ENCODE measurements at regions not wholly inside any gene's neighbourhood (a gene's known extent, or its start where the extent isn't known, plus 50 kb on each side); places are given as distances from the start of the nearest gene placed in this dataset.
"Not testable (repeated sequence)": the region's sequence is repeated elsewhere in the genome, so short reads cannot be mapped to it uniquely, and the experiment has no call there.

DNA sequence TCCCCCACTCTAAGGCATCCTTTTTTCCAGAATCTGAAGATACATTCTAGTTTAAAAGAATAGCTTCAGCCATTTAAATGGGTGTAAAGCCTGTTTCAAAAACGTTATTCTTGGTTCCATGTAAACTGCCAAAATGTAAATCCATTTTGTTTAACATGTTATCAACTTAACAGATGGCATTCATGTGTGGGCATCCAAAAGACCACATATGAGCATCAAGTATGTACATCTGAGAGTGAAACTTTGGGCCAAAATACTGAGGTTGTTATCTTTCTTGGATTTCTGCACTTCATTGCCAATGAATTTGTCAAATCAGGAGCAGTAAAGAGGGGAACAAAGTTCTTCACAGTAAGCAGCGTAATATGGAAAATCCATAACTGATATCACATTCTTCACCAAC, 395.4 kb downstream of the ZNF804A start:
- ATAC-seq: no peak

DNA sequence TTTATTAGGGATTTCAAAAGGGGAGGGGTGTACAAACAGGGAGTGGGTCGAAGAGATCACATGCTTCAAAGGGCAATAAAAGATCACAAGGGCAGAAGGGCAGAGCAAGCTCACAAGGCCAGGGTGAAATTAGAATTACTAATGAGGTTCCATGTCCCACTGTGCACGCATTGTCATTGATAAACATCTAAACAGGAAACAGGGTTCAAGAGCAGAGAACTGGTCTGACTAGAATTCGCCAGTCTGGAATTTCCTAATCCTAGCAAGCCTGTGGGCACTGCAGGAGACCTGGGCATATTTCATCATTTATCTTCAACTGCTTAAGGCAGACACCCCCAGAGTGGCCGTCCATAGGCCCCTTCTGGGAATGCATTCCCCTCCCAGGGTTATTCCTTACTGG, 408.2 kb downstream of the ZNF804A start:
- ATAC-seq: no peak

DNA sequence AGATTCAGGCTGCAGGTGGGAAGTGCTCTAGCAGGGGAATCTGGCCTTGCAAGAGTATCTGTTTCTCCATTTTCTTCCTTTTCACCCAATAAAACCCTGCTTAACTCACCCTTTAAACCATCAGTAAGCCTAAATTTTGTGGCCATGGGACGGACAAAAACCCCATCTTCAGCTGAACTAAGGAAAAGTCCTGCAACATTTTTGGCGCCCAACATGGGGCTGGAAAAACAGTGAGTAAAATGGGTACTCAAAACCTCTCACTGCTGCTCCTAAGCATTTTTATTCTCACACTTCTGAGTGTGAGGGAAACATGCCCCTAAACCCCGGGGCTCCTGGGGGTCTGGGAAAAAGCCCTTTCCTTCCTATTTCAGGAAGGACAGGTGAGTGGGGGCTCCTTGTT, 414.3 kb downstream of the ZNF804A start:
- ATAC-seq: no peak

DNA sequence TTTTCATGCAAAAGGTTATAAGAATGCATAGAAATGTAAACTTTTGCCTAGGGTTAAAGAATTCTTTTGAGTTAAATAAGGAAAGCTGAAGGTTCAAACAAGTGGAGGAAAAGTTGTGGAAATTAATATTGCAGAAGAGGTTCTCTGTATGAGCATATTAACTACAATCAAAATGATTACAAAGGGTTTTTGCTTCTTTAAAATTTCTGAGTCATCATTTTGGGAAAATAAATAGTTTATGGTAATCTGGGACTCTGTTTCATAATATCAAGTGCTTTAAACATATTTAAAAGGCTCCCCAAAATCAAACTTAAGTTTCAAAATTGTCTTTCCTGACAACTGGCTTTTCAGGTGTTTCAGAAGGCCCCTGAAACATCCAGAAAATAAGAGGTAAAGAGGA, 415.7 kb downstream of the ZNF804A start:
- ATAC-seq: no peak

DNA sequence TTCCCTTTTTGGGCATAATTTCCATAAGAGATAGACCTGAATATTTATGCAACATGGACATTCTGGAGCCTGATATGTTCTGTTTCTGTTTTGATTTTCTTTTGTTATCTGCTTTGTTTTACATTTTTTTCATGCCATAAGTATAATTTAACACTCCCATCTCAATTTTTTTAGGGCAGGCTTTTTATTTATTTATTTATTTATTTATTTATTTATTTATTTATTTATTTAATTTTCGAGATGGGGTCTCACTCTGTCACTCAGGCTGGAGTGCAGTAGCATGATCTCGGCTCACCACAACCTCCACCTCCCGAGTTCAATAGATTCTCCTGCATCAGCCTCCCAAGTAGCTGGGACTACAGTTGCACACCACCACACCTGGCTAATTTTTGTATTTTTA, 427.6 kb downstream of the ZNF804A start:
- ATAC-seq: not testable (repeated sequence)

DNA sequence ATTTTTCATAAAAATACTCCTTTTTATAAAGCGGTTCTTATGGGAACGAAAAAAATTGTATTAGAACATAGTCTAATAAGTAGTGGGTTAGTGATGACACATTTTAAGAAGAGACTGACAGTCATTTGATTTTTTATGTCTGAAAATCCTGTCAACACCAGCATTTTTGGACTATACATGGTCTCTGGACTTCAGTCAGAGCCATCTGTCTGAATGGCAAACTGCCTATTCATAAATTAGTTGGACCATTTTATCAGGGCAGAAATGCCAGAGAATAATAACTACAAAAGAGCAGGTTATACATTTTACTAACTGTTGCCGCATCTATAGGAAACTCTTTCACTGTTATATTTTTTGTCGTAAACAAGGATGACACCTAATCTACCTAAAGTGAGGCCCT, 437.6 kb downstream of the ZNF804A start:
- no peak for ATAC-seq

DNA sequence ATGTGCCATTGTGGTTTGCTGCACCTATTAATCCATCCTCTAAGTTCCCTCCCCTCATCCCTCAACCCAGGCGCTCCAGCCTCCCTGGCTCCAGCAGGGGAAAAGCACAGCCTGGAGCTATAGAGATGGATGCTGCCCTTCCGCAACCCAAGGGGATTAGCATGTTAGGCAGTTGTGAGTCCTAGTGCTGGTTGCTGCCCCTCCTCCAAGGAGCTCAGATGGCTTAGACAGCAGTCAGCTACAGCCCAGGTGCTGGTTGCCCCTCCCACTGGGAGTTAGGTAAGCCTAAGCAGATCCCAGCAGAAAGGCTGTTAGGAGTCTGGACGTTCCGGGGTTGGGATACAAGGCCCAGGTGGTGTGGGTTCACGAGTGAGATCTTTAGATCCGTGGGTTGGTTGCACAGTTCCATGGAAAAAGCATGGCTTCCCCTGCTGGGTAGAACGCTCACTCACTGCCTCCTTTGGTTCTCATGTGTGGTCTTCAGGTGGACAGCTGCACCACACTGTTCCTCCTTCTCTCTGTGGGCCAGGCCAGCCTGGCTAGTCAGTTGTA, 446.1 kb downstream of the ZNF804A start:
- no peak for ATAC-seq

DNA sequence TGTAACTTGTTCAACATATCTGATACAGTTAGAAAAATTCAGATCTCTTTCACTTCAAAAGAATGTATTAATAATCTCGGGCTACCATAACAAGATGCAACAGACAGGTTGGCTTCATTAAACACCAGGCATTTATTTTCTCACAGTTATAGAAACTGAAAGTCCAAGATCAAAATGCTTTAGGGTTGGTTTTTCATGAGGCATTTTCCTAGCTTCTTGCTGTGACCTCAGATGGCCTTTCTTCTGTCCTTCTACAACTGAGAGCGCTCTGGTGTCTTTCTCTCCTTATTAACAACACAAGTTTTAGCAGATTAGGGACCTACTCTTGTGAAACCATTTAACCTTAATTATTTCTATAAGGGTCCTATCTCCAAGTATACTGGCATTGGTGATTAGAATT, 452.5 kb downstream of the ZNF804A start:
- no peak for ATAC-seq

DNA sequence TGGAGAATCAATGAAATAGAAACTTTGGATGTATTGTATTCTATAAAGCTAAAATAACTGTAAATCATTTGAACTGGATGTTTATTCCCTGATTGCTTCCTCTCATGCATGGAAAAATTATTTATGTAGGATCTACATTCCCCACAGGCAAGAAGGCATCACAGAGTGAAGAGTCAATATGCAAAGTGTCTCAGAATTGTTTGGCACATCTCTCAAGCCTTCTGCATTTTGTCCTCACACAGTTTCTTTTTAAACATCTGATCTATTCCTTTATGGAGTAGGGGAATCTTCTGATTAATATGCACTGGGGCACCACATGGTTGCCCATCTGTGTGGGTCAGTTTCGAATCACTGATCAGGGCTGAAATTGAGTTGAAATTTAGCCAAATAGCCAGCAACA, 465.4 kb downstream of the ZNF804A start:
- no peak for ATAC-seq

DNA sequence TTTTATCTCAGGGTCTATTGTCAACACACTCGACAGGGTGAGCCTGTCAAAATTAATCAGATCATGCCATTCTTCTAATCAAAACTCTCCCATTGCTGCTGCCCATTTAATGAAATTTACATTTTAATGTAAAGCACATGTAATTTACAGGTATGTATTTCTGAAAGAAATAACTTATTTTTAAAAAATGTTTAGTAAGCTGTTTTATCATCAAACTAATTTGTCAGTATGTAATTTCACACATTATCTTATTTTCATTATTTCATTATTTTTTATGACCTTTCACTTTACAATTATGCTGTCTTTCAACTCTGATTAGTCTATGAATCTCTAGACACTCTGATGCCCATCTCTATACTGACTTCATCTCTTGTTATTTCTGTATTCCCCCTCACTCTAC, 467.8 kb downstream of the ZNF804A start:
- ATAC-seq: no peak

DNA sequence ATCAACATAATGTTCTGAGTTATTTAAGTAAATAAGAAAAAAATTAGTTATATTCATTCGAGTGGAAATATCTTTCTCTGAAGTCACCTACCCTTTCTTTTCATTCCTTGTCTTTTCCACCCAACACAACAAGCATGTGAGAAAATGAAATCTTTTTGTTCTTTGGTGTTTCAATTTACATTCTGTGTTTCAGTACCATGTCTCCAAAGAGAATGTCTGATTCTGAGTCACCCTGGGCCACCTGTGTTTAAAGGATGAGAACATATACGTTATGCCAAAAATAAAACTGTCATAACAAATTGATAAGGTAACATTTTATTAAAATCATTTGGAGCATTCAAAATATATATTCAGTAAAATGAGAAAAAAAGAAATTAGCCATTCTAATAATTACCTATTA, 470.8 kb downstream of the ZNF804A start:
- ATAC-seq: no peak

DNA sequence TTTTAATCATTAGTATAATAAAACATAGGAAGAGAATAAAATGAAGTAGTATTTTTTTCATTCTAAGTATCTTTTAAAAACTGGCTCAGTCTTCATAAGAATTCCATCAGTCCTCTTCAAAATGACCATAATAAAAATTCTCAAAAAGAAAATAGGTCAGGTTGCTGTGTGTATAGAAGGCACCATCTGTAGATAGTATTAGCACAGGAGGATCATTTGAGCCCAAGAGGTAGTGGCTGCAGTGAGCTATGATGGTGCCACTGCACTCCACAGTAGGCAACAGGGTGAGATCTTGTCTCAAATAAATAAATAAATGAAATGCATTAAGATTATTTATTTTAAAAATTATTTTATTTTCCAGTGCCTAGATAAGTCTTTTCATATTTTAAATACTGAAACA, 475.8 kb downstream of the ZNF804A start:
- ATAC-seq: no peak

DNA sequence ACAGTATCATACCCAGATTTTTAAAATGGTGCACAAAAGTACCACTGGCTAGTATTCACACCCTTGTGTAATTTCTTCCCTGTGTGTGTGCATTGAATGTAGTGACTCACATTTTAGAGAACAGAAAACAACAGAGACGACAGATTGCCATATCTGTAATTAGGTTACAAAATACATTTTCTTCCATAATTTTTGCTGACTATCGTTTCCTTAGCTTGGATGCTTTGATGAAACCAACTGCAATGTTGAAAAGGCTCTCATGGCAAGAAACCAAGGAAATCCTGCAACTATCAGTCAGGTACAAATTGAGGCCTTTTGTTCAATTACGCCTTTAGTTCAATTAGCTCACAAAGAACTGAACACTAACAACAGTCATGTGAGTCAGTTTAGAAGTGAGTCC, 484.4 kb downstream of the ZNF804A start:
- ATAC-seq: no peak

DNA sequence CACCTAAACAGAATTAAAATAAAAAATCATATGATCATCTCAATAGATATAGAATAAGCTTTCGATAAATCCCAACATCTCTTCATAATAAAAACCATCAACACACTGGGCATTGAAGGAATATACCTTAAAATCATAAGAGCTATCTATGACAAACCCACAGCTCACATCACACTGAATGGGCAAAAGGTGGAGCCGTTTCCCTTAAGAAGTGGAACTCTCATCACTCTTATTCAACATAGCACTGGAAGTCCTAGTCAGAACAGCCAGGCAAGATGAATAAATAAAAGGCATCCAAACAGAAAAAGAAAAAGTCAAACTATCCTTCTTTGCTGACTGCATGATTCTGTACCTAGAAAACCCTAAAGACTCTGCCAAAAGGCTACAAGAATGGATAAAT, 510.3 kb downstream of the ZNF804A start:
- no peak for ATAC-seq

DNA sequence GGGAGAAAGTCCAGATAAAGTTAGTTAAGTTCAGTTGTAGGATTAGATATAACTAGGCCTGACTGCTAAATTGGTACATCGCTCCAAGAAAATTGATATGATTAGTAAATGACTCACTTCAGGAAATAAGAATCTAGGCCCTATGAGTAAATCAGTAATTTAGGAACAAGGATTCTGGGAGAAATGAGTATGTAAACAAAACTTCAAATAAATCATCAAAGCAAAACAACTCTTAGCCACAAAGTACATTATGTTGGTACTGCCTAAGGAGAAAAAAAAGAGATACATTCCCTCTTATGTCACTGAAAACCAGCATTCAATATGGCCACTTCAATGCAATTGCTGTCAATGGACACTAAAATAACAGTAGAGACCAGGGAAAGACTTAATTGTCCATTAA, 529.1 kb downstream of the ZNF804A start:
- ATAC-seq: no peak

DNA sequence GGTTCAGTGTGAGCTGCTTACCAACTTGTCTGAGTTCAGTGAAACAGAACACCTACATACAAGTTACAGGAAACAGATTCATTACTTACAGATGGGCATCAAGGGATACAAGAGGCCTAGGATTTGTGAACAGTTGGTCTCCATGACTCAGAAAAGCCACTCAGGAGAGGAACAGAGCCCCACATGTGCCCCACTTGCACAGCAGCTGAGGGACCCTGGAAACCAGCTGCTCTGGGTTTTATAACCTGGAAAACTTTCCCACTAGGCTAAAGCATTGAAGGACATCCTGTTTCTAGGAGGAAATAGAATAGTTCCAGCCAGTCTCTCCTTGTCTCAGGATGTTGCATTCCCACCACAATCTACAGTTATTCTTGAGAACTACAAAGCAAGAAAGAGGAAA, 530.0 kb downstream of the ZNF804A start:
- ATAC-seq: no peak

DNA sequence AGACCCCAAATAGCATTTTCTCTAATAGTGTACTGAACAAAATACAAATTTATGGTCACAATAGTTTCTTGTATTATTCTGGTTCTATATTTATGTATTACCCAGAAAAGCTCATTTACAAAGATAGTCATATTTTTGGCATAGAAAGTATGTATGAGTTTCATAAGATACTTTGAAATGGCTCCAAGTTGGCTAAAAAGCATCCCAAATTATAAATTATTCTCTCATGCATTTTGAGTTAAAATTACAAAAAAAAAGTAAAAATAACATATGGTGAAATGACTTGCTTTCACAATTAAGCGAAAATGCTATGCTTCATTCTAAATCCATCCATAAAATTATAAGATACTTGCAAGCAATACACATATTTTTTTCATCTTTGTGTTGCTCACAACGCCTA, 530.7 kb downstream of the ZNF804A start:
- no peak for ATAC-seq

DNA sequence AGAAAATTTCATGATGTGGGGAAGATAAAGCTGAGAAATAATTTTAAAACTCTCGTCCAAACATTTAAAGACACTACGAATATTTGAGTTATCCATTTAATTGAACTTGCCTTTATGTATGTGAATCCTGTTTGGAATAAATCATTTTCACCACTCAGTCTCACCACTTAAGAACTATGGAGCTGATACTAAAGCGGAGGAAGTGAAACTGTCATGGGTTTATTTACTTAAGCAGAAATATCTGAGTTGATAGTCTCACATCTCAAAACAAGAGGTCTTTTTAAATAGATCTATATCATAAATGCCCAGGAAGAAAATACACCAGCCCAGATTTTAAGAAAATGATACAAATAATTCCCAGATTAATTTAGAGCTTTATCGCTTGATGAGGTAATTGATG, 532.4 kb downstream of the ZNF804A start:
- ATAC-seq: no peak

DNA sequence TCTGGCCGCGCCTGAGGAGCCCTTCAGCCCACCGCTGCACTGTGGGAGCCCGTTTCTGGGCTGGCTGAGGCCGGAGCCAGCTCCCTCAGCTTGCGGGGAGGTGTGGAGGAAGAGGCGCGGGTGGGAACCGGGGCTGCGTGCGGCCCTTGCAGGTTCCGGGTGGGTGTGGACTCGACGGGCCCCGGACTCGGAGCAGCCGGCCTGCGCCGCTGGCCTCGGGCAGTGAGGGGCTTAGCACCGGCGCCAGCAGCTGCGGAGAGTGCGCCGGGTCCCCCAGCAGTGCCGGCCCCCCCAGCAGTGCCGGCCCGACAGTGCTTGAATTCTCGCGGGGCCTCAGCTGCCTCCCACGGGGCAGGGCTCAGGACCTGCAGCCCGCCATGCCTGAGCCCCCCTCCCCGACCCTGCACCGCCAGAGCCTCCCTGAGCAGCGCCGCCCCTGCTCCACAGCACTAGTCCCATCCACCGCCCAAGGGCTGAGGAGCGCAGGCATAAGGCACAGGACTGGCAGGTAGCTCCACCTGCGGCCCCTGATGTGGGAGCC, 534.2 kb downstream of the ZNF804A start:
- no peak for ATAC-seq

DNA sequence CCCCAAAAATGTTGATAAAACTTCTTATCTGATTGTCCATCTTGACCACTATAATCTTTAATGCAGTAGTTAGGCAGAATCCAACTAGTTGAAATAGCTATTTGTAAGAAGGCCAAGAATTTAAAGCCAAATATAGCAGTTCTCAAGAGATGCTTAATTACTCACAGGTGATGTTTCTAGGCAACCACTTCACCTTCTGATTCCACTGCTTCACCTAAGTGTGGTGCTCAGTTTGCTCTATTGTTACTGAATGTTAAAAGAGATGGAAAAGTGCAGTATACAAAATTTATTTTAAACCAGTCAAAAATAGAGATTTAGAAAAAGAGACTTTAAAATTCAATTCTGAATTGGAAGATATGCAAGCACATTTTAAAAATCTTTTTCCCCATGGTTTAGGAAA, 539.4 kb downstream of the ZNF804A start:
- ATAC-seq: no peak

DNA sequence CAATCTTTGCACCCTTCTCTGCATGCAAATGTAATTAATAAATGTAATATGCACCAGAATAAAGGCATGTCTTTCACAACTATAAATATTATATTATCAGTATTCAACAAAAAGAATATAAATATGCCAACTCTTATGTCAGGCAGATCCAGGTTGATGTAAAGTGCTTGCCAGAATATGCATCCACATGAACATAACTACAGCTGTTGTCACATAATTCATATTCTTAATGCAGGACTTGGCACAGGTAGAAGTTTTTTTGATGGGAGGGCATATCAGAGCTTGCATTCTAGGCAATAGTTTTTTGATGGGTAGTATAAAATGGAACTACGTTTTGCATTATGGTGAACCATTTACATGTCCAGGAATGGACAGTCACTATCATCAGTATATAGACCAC, 544.3 kb downstream of the ZNF804A start:
- ATAC-seq: no peak

DNA sequence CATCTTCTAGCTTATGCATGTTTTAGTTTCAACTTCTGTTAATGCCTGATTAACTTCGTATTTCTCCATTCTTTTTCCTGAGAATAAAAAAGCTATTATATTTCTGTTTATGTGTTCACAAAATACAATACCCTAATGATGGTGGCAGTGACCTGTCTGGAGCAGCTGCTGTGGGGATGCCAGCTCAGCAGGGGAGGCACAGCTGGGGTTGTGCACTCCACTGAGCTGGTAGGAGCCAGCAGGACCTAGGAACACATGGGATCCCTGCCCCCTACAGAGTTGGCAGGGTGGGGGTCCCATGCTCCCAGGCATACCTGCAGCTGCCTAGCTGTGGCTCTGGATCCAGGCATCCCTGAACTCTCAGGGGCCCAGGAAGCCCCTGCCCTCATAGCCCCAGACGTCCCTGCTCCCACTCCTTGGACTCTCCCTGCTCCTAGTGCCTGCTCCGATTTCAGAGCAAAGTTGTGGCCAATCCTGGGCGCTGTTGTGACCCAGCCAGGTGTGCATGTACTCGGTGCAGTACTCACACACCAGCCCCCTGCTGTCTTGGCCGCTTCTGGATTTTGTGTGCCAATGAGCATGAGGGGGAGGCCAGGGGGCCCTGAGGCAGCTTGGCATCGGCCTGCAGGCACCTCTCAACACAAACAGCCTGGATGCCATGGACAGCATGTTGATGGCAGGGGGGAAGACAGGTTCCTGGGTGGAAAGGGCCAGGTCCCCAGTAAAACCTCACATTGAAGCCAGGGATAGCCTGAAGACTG, 546.0 kb downstream of the ZNF804A start:
- ATAC-seq: no peak

DNA sequence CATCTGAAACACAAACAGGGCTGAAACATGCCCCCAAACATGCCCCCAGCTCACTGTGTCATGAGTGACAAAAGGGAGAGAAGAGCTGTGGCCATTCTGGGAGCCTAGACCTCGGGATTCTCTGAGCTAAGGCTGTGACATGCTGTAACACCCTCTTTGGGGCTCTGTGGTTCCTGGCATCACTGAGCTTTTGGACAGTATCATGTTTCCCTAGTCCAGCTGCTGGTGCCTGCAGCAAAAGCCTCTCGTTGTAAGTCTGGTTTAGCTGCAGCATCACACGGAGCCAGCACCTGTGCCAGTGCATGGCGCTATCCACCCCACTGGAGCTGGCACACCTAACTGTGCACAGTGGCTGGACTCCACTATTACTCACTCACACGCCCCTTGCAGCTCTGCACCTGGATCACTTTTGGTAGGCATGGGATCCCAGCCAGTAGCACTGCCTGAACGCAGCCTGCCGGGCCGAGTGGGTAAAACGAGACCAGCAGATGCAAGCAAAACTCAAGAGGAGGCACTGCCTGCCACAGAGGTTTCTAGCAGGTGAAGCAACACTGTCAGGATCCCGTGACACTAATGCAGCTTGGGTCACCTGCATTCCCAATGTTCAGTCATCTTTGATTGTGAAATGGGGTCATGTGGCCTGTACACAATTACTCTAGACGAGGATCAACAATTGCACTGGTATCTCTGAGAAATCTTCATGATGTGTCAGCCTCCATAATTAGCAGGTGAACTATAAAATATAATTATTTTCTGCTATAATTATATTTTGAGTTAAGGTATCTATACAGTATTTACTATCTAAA, 547.2 kb downstream of the ZNF804A start:
- ATAC-seq: no peak

DNA sequence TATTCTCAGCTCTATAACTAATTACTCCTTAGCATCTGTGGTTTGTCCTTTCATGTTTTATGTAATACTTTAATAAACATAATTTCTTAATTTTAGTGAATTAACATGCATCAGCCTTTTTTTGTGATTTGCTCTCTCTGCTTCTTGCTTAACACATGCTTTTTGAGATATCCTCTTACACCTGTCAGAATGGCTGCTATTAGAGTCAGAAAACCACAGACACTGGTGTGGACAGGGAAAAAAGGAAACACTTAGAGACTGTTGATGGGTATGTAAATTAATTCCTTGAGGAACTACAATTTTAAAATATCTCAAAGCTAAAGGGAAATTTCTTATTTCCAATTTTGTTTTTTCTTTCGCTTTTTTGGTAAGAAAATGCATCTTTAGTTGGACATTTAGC, 549.0 kb downstream of the ZNF804A start:
- no peak for ATAC-seq

Measured in esophagus mucosa (tissue), 1 donor.